Cardiac fibroblast (primary cell): ENCODE measurements at regions not wholly inside any gene's neighbourhood (a gene's known extent, or its start where the extent isn't known, plus 50 kb on each side); places are given as distances from the start of the nearest gene placed in this dataset.

Experiments
- DNase-seq, 2 donors: peaks; one replicate each; pipeline versions ENCODE4 v3.0.0 to v3.0.0-alpha.2; 2010; ENCODE audit warnings: low read depth in 2 of 2
- H3K4me3 ChIP-seq, 2 donors: replicated peaks in 1 of 2; 1 replicate in 1 of 2; 2 replicates in 1 of 2; pipeline ENCODE4 v1.5.1; 2011; ENCODE audit warnings: low read depth in 2 of 2, low read length in 2 of 2, mild to moderate bottlenecking in 2 of 2, moderate library complexity in 1 of 2
- TF ChIP-seq, protein P1 (sequence below): IDR thresholded peaks from one replicate; pipeline ENCODE4 v1.5.1; 2011; ENCODE audit warnings: low read depth, mild to moderate bottlenecking, low read length, inconsistent platforms

DNA sequence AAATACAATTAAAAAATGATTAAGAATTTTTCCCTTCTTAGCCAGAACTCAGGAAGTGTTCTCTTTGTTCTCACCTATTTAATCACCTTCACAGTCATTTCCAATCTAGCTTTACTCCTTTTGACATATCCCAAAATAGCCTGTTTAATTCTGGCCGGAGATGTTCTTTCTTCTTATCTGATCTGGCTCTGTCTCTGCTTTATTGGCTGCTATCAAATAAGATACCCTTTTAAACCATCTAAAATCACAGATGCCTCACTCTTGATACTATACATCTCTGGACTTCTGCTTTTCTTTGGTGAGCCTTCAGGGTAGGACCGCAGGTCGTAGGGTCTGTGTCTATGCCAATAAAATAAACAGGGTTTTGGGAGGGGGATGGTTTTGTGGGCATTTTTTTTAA lies 319.2 kb upstream of the SEMA6D start:
- TF ChIP-seq, protein P1, sequence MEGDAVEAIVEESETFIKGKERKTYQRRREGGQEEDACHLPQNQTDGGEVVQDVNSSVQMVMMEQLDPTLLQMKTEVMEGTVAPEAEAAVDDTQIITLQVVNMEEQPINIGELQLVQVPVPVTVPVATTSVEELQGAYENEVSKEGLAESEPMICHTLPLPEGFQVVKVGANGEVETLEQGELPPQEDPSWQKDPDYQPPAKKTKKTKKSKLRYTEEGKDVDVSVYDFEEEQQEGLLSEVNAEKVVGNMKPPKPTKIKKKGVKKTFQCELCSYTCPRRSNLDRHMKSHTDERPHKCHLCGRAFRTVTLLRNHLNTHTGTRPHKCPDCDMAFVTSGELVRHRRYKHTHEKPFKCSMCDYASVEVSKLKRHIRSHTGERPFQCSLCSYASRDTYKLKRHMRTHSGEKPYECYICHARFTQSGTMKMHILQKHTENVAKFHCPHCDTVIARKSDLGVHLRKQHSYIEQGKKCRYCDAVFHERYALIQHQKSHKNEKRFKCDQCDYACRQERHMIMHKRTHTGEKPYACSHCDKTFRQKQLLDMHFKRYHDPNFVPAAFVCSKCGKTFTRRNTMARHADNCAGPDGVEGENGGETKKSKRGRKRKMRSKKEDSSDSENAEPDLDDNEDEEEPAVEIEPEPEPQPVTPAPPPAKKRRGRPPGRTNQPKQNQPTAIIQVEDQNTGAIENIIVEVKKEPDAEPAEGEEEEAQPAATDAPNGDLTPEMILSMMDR: no peak
- DNase-seq: no peak
- no peak overlapping the region for H3K4me3 ChIP-seq

DNA sequence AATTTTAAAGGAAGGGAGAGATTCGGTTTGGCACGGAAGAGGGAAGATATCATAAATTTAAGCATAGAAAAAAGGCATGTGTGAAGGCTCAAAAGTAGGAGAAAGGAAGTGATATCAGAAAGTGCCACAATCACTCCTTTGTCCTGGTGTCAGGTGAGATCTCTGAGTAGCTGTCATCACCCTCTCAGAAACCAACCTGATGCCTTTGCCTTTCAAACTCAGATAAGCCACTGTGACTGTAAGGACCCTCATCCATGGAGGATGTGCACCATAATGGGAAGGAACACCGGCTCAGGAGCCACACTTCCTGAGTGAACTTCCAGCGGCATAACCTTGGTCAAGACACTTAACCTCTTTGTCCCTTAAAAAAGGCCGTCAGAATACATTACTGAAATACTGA lies 318.7 kb upstream of the SEMA6D start:
- H3K4me3 ChIP-seq: no peak overlapping the region
- DNase-seq: no peak
- TF ChIP-seq, protein P1: no peak

DNA sequence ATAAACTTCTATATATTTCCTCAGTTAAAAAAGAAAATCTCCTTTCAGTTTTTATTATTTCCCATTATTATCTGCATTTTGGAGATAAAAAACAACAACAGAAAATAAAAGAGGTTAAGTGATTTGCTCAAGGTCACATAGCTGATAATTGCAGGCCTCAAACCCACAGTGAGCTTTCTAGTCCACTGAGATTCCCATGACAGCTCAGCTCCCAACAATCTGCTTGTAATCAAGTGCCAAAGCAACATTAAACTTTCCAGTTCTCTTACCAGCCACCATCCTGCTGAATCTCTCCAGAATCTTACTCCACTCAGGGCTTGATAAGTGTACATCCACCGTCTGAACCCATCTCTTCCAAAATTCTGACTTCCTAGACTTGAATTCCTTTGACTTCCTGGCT lies 318.2 kb upstream of the SEMA6D start:
- no peak overlapping the region for H3K4me3 ChIP-seq
- TF ChIP-seq, protein P1: no peak
- no peak for DNase-seq

DNA sequence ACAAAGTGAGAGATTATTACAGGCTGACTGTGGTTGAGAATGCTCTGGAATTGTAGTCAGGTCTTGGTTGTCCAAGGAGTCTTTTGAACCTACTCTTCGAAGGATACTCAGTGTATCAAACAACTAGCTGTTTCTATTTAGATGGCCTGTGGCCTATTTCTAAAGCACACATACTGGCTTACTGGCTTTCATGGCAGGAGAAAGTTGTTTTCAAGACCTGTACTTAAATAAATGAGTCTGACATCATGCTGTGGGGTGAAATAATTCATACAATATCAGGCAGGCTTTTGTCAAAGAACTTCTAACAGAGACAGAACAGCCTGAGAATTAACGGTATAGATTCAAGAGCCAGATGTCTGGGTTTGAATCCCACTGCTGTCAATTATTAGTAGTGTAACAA lies 316.7 kb upstream of the SEMA6D start:
- TF ChIP-seq, protein P1: no peak
- DNase-seq: no peak
- no peak overlapping the region for H3K4me3 ChIP-seq

DNA sequence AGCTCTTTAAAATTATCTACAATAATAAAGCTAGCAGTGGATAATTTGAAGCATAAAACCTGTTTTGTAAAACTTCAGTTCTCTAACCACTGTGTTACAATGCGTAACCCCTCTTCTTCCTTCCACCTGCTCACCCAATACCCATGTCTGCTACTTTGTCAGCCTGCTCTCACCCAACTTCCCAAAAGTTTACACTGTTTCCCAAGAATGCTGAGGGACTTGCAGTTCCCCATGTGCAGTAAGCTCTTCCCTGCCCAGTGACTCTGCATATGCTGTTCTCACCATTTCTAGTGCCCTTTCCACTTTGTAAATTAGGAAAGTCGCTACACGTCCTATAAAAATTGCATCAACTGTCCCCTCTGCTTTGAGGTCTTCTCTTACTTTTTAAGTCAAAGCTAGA lies 315.9 kb upstream of the SEMA6D start:
- no peak for DNase-seq
- no peak overlapping the region for H3K4me3 ChIP-seq
- TF ChIP-seq, protein P1: no peak

DNA sequence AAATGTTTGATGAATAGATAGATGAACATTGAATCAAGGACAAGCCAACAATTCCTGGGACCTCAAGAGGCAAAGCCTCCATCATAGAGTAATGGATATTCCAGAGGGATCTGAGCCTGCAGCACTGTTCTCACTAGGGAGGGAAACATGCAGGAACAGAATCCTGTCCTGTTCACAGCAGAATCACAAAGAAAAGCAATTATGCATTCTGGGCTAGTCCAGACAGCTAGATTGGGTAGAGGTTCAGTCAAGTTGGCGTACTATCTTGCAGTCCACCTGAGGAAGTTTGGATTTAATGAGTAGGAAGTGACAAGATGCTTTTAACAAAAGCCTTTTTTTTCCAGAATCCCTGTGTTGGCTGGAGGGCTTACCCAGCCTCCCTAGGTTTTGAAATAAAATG lies 314.5 kb upstream of the SEMA6D start:
- DNase-seq: no peak
- H3K4me3 ChIP-seq: no peak overlapping the region
- TF ChIP-seq, protein P1: no peak

DNA sequence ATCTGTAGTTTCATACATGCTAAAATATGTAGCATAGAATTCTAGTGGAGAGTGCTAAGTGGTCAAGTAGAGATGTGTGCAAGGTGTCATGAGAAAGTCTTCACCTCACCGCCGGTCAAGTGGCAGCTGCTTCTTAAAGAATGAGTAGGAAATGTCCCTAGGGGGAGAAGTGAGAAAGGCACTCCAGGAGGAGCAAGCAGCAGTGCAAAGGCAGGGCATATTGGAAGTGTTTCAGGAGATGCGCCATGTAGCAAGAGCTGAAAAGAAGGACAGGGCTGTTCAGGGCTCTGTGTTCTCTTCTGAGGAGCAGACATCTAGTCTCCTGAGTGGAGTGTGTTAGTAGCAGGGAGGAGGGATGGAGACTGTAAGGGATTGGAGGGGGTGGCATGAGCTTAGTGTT lies 312.4 kb upstream of the SEMA6D start:
- TF ChIP-seq, protein P1: no peak
- H3K4me3 ChIP-seq: no peak overlapping the region
- DNase-seq: no peak
